Activated T-cell treated with anti-CD3 and anti-CD28 coated beads, Interleukin-2, amount 50 U/mL, for 72 hours (primary cell): ENCODE measurements at regions not wholly inside any gene's neighbourhood (a gene's known extent, or its start where the extent isn't known, plus 50 kb on each side); places are given as distances from the start of the nearest gene placed in this dataset.
"Not testable (repeated sequence)": the region's sequence is repeated elsewhere in the genome, so short reads cannot be mapped to it uniquely, and the experiment has no call there.

Source experiments
- ATAC-seq, 2 donors: fragments of 150-1000 bp; cut with Tn5 transposase; replicated peaks in 1 of 2; 2 replicates each; pipeline ENCODE4 v1.10.0; 2021; ENCODE audit warnings: moderate library complexity in 2 of 2, mild to moderate bottlenecking in 1 of 2
- DNase-seq, 2 donors: peaks; one replicate each; pipeline ENCODE4 v3.0.0; 2021 to 2022; ENCODE audit warnings: mixed read lengths in 1 of 2
- H3K27ac Mint-ChIP-seq: one replicate; pipeline ENCODE4 v1.8.0; 2022; ENCODE audit warnings: mild to moderate bottlenecking, moderate library complexity, mixed read lengths
- H3K27me3 Mint-ChIP-seq: one replicate; pipeline ENCODE4 v1.8.0; 2022; ENCODE audit warnings: low read depth, mixed read lengths
- H3K36me3 Mint-ChIP-seq, 2 donors: one replicate each; pipeline ENCODE4 v1.8.0; 2022; ENCODE audit warnings: mixed read lengths in 2 of 2, mild to moderate bottlenecking in 1 of 2; ENCODE audit not compliant: insufficient read depth in 2 of 2
- H3K4me1 Mint-ChIP-seq: one replicate; pipeline ENCODE4 v1.8.0; 2022; ENCODE audit warnings: low read depth, mixed read lengths
- H3K4me3 Mint-ChIP-seq, 2 donors: one replicate each; pipeline ENCODE4 v1.8.0; 2022; ENCODE audit warnings: mild to moderate bottlenecking in 2 of 2, mixed read lengths in 2 of 2, moderate library complexity in 2 of 2
- H3K9me3 Mint-ChIP-seq, 2 donors: one replicate each; pipeline ENCODE4 v1.8.0; 2022; ENCODE audit warnings: mixed read lengths in 2 of 2

- Mint-ChIP-seq H3K27me3 (no peaks in the 10 kb centered on the region), H3K4me3 (no peak overlapping the region), H3K4me1 (no peaks in the 10 kb centered on the region), H3K36me3 (no peaks in the 10 kb centered on the region), H3K9me3 (no peaks in the 10 kb centered on the region), H3K27ac (no peak overlapping the region)
- DNase-seq, result no peak
- no peak for ATAC-seq
Observed at GRCh38 chr3:104198131-104198530, 1168.6 kb upstream of the ALCAM start.

GRCh38 chr3:104206925-104207324, 1159.8 kb upstream of the ALCAM start:
- Mint-ChIP-seq H3K27me3 (no peaks in the 10 kb centered on the region), H3K9me3 (peaks cover 0 to 3% of the 10 kb centered on the region in 2 donors), H3K4me3 (no peak overlapping the region), H3K36me3 (no peaks in the 10 kb centered on the region), H3K4me1 (no peaks in the 10 kb centered on the region), H3K27ac (no peak overlapping the region)
- DNase-seq (no peak), ATAC-seq (no peak)

GRCh38 chr3:104214277-104214676, 1152.4 kb upstream of the ALCAM start:
- Mint-ChIP-seq H3K27ac (no peak overlapping the region), H3K4me3 (no peak overlapping the region), H3K36me3 (no peaks in the 10 kb centered on the region), H3K27me3 (no peaks in the 10 kb centered on the region), H3K9me3 (no peaks in the 10 kb centered on the region), H3K4me1 (no peaks in the 10 kb centered on the region)
- ATAC-seq, result no peak
- no peak for DNase-seq

DNA sequence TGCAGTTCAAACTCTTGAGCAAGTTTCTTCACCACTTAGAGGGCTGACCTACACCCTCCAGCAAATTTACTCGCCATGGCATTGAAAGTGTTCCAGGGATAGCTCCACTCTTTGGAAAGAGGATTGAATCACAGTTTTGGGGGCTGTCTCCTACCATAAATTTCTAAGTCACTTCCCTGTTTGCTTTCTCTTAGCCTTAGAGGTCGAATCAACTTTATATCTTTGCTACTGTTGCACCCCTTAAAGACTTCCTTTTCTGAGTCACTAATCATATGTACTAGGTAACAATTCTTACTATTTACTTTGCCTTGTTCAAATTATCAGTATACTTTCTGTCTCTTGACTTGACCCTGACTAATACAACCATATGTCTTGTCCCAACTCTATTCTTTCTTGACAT, 1151.8 kb upstream of the ALCAM start:
- Mint-ChIP-seq H3K27me3 (no peaks in the 10 kb centered on the region), H3K4me1 (no peaks in the 10 kb centered on the region), H3K9me3 (no peaks in the 10 kb centered on the region), H3K36me3 (no peaks in the 10 kb centered on the region), H3K27ac (no peak overlapping the region), H3K4me3 (no peak overlapping the region)
- DNase-seq, result no peak
- ATAC-seq, result no peak

GRCh38 chr3:104219046-104219445, 1147.7 kb upstream of the ALCAM start:
- ATAC-seq, H3K4me3 Mint-ChIP-seq, DNase-seq, H3K27ac Mint-ChIP-seq, H3K27me3 Mint-ChIP-seq, H3K36me3 Mint-ChIP-seq, H3K9me3 Mint-ChIP-seq, H3K4me1 Mint-ChIP-seq: not testable (repeated sequence)

- ATAC-seq (no peak), DNase-seq (no peak)
- Mint-ChIP-seq H3K36me3 (no peaks in the 10 kb centered on the region), H3K27ac (no peak overlapping the region), H3K4me1 (no peaks in the 10 kb centered on the region), H3K4me3 (no peak overlapping the region), H3K27me3 (no peaks in the 10 kb centered on the region), H3K9me3 (no peaks in the 10 kb centered on the region)
Observed at GRCh38 chr3:104234442-104235194, 1132.1 kb upstream of the ALCAM start.

DNA sequence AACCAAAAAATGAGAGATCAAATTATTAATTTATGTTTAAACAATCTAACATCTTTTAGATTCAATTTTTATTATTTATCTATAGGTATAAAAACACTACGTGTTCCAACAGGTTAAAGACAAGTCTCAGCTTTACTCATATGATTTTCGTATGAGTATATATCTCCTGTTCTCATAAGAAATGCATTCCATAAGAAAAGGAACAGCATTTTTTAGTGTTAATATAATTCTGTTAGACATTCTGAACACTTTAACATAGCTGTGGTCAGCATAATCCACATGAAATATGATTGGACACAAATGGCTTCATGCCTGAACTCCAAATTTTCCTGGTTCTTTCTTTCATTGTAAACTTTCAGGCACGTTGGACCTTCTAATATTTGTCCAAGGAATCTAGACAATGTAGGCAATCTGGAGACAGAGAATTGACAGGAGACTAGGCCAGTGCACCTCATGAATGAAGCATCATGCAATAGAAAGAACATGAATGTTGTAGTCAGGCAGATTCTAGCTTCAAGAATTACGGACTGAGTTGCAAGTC, 1122.0 kb upstream of the ALCAM start:
- ATAC-seq (no peak), DNase-seq (no peak)
- Mint-ChIP-seq H3K9me3 (peaks cover 5 to 12% of the 10 kb centered on the region in 2 donors), H3K4me3 (no peak overlapping the region), H3K27me3 (no peaks in the 10 kb centered on the region), H3K27ac (no peak overlapping the region), H3K36me3 (no peaks in the 10 kb centered on the region), H3K4me1 (no peaks in the 10 kb centered on the region)

- Mint-ChIP-seq H3K9me3 (peaks cover 5 to 12% of the 10 kb centered on the region in 2 donors), H3K4me1 (no peaks in the 10 kb centered on the region), H3K27me3 (no peaks in the 10 kb centered on the region), H3K27ac (no peak overlapping the region), H3K36me3 (no peaks in the 10 kb centered on the region), H3K4me3 (no peak overlapping the region)
- DNase-seq, result no peak
- no peak for ATAC-seq
Observed at GRCh38 chr3:104245261-104245660, 1121.4 kb upstream of the ALCAM start.

DNA sequence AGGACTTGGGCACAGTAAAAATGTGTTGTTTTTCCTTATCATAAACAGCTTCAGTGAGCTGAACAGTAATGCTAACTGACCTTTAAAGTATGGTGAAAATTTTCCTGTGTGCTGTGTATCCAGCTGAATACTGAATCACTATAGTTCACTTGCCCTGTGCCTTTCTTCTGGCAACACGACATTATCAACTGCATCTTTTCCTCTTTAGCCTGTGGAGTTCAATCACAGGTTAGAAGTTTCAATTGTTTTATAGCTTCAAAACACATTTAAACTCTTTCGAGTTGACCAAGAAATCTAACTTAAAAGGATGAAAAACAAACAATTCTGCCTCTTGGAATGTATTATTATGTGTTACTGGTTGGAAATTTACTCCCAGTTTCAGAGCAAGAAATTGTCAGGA, 1120.7 kb upstream of the ALCAM start:
- Mint-ChIP-seq H3K9me3 (peaks cover 3 to 11% of the 10 kb centered on the region in 2 donors), H3K27me3 (no peaks in the 10 kb centered on the region), H3K36me3 (no peaks in the 10 kb centered on the region), H3K27ac (no peak overlapping the region), H3K4me1 (no peaks in the 10 kb centered on the region), H3K4me3 (no peak overlapping the region)
- DNase-seq (no peak), ATAC-seq (no peak)

DNA sequence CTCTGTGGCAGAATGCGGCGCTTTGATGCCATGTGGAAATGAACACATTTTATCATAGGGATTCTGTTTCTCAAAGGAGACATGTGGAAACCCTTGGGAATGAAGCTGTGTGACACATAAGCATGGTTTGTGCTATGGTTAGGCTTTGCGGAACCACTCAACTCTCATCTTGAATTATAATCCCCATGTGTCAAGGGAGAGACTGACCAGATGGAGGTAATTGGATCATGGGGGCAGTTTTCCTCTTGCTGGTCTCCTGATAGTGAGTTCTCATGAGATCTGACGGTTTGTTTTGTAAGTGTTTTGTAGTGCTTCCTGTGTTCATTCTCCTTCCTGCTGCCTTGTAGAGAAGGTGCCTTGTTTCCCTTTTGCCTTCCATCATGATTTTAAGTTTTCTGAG, 1109.2 kb upstream of the ALCAM start:
- ATAC-seq (no peak), DNase-seq (no peak)
- Mint-ChIP-seq H3K27me3 (no peaks in the 10 kb centered on the region), H3K9me3 (no peaks in the 10 kb centered on the region), H3K4me3 (no peak overlapping the region), H3K4me1 (no peaks in the 10 kb centered on the region), H3K36me3 (no peaks in the 10 kb centered on the region), H3K27ac (no peak overlapping the region)

- DNase-seq (no peak), ATAC-seq (no peak)
- no peaks in the 10 kb centered on the region for H3K27me3 Mint-ChIP-seq
- no peaks in the 10 kb centered on the region for H3K9me3 Mint-ChIP-seq
- H3K4me3 Mint-ChIP-seq, result no peak overlapping the region
- no peaks in the 10 kb centered on the region for H3K36me3 Mint-ChIP-seq
- no peak overlapping the region for H3K27ac Mint-ChIP-seq
- no peaks in the 10 kb centered on the region for H3K4me1 Mint-ChIP-seq
Observed at GRCh38 chr3:104263477-104263876, 1103.2 kb upstream of the ALCAM start.

DNA sequence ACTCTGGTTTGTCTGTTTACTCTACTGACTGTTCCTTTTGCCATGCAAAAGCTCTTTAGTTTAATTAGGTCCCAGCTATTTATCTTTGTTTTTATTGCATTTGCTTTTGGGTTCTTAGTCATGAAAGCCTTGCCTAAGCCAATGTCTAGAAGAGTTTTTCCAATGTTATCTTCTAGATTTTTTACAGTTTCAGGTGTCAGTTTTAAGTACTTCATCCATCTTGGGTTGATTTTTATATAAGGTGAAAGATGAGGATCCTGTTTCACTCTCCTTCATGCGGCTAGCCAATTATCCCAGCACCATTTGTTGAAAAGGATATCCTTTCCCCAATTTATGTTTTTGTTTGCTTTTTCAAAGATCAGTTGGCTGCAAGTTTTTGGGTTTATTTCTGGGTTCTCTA, 1100.5 kb upstream of the ALCAM start:
- H3K27ac Mint-ChIP-seq, H3K27me3 Mint-ChIP-seq, ATAC-seq, H3K36me3 Mint-ChIP-seq, DNase-seq, H3K9me3 Mint-ChIP-seq, H3K4me3 Mint-ChIP-seq, H3K4me1 Mint-ChIP-seq: not testable (repeated sequence)

- Mint-ChIP-seq H3K9me3 (no peaks in the 10 kb centered on the region), H3K4me3 (no peak overlapping the region), H3K4me1 (no peaks in the 10 kb centered on the region), H3K27me3 (no peaks in the 10 kb centered on the region), H3K27ac (no peak overlapping the region), H3K36me3 (no peaks in the 10 kb centered on the region)
- no peak for ATAC-seq
- DNase-seq, result no peak
Observed at GRCh38 chr3:104269771-104270170, 1096.9 kb upstream of the ALCAM start.

- no peaks in the 10 kb centered on the region for H3K9me3 Mint-ChIP-seq
- ATAC-seq (no peak), DNase-seq (no peak)
- no peak overlapping the region for H3K4me3 Mint-ChIP-seq
- H3K4me1 Mint-ChIP-seq, result no peaks in the 10 kb centered on the region
- no peaks in the 10 kb centered on the region for H3K36me3 Mint-ChIP-seq
- no peak overlapping the region for H3K27ac Mint-ChIP-seq
- no peaks in the 10 kb centered on the region for H3K27me3 Mint-ChIP-seq
Observed at GRCh38 chr3:104273046-104273649, 1093.6 kb upstream of the ALCAM start.
